Activated CD8-positive, alpha-beta memory T cell treated with anti-CD3 and anti-CD28 coated beads, Interleukin-2, amount 10 ng/mL, durations not matched to agents 7 days and 5 days (primary cell): ENCODE measurements at regions not wholly inside any gene's neighbourhood (a gene's known extent, or its start where the extent isn't known, plus 50 kb on each side); places are given as distances from the start of the nearest gene placed in this dataset.

ENCODE experiments used
- ATAC-seq: fragments of 150-1000 bp; cut with Tn5 transposase; one replicate; pipeline ENCODE4 v1.10.0; 2021; ENCODE audit warnings: moderate library complexity
- CTCF ChIA-PET: fragments of 350-600 bp; sonication (Branson Sonifier 250); formaldehyde crosslinking; loops from one replicate; lab custom pipeline; 2021; ENCODE audit warnings: antibody characterized with exemption; lab: Charles Lee
- DNase-seq: peaks from one replicate; pipeline ENCODE4 v3.0.0-alpha.2; 2020
- H3K27ac Mint-ChIP-seq: one replicate; pipeline ENCODE4 v1.8.0; 2021; ENCODE audit warnings: mild to moderate bottlenecking, mixed read lengths
- H3K27me3 Mint-ChIP-seq: one replicate; pipeline ENCODE4 v1.8.0; 2021; ENCODE audit warnings: mixed read lengths
- H3K36me3 Mint-ChIP-seq: one replicate; pipeline ENCODE4 v1.8.0; 2021; ENCODE audit warnings: mild to moderate bottlenecking, mixed read lengths
- H3K4me1 Mint-ChIP-seq: one replicate; pipeline ENCODE4 v1.8.0; 2021; ENCODE audit warnings: mixed read lengths
- H3K4me3 Mint-ChIP-seq: one replicate; pipeline ENCODE4 v1.8.0; 2021; ENCODE audit warnings: mild to moderate bottlenecking, moderate library complexity, mixed read lengths
- H3K9me3 Mint-ChIP-seq: one replicate; pipeline ENCODE4 v1.8.0; 2022; ENCODE audit warnings: low read depth, mixed read lengths

GRCh38 chr9:23524607-23525155 is 301.4 kb downstream of the ELAVL2 start:
- DNase-seq (no peak), ATAC-seq (no peak)
- Mint-ChIP-seq H3K4me1 (no peaks in the 10 kb centered on the region), H3K4me3 (no peak overlapping the region), H3K27me3 (no peaks in the 10 kb centered on the region), H3K36me3 (no peaks in the 10 kb centered on the region), H3K9me3 (peaks cover 7% of the 10 kb centered on the region), H3K27ac (no peak overlapping the region)
- CTCF ChIA-PET: no interaction called here

- CTCF ChIA-PET: no interaction called here
- no peak for DNase-seq
- no peak for ATAC-seq
- Mint-ChIP-seq H3K27ac (no peak overlapping the region), H3K4me3 (no peak overlapping the region), H3K9me3 (peaks cover 10% of the 10 kb centered on the region), H3K27me3 (no peaks in the 10 kb centered on the region), H3K36me3 (no peaks in the 10 kb centered on the region), H3K4me1 (no peaks in the 10 kb centered on the region)
Observed at GRCh38 chr9:23526806-23527205, 299.2 kb downstream of the ELAVL2 start.

- H3K4me1 Mint-ChIP-seq: no peaks in the 10 kb centered on the region
- H3K9me3 Mint-ChIP-seq: peaks cover 4% of the 10 kb centered on the region
- DNase-seq (no peak), ATAC-seq (no peak)
- H3K36me3 Mint-ChIP-seq: no peaks in the 10 kb centered on the region
- no peak overlapping the region for H3K27ac Mint-ChIP-seq
- H3K4me3 Mint-ChIP-seq: no peak overlapping the region
- CTCF ChIA-PET: no interaction called here
- H3K27me3 Mint-ChIP-seq: peaks cover 6% of the 10 kb centered on the region
Observed at GRCh38 chr9:23532282-23532681, 293.8 kb downstream of the ELAVL2 start.

- CTCF ChIA-PET: no interaction called here
- no peak for ATAC-seq
- Mint-ChIP-seq H3K36me3 (no peaks in the 10 kb centered on the region), H3K4me3 (no peak overlapping the region), H3K9me3 (no peaks in the 10 kb centered on the region), H3K27me3 (peaks cover 18% of the 10 kb centered on the region), H3K4me1 (no peaks in the 10 kb centered on the region), H3K27ac (no peak overlapping the region)
- no peak for DNase-seq
Observed at GRCh38 chr9:23537192-23538066, 288.6 kb downstream of the ELAVL2 start.

GRCh38 chr9:23538067-23538402 is 288.0 kb downstream of the ELAVL2 start:
- Mint-ChIP-seq H3K9me3 (no peaks in the 10 kb centered on the region), H3K36me3 (no peaks in the 10 kb centered on the region), H3K4me1 (no peaks in the 10 kb centered on the region), H3K27me3 (peaks cover 18% of the 10 kb centered on the region), H3K27ac (no peak overlapping the region), H3K4me3 (no peak overlapping the region)
- CTCF ChIA-PET: no interaction called here
- ATAC-seq (no peak), DNase-seq (no peak)

- DNase-seq (no peak), ATAC-seq (no peak)
- Mint-ChIP-seq H3K4me3 (no peak overlapping the region), H3K27ac (no peak overlapping the region), H3K4me1 (no peaks in the 10 kb centered on the region), H3K9me3 (no peaks in the 10 kb centered on the region), H3K27me3 (peaks cover 18% of the 10 kb centered on the region), H3K36me3 (no peaks in the 10 kb centered on the region)
- CTCF ChIA-PET: no interaction called here
Observed at GRCh38 chr9:23538461-23539003, 287.5 kb downstream of the ELAVL2 start.

- no peaks in the 10 kb centered on the region for H3K4me1 Mint-ChIP-seq
- H3K9me3 Mint-ChIP-seq: no peaks in the 10 kb centered on the region
- peaks cover 18% of the 10 kb centered on the region for H3K27me3 Mint-ChIP-seq
- ATAC-seq (no peak), DNase-seq (no peak)
- CTCF ChIA-PET: no interaction called here
- H3K36me3 Mint-ChIP-seq: no peaks in the 10 kb centered on the region
- H3K4me3 Mint-ChIP-seq: no peak overlapping the region
- H3K27ac Mint-ChIP-seq: no peak overlapping the region
Observed at GRCh38 chr9:23539311-23539710, 286.7 kb downstream of the ELAVL2 start.

- Mint-ChIP-seq H3K36me3 (no peaks in the 10 kb centered on the region), H3K4me3 (no peak overlapping the region), H3K4me1 (no peaks in the 10 kb centered on the region)
Observed at GRCh38 chr9:23541976-23542375, 284.1 kb downstream of the ELAVL2 start.

GRCh38 chr9:23542438-23542837 is 283.6 kb downstream of the ELAVL2 start:
- H3K27ac Mint-ChIP-seq: no peak overlapping the region

More at GRCh38 chr9:23541976-23542375, 284.1 kb downstream of the ELAVL2 start:
- ATAC-seq (no peak), DNase-seq (no peak)
- peaks cover 15% of the 10 kb centered on the region for H3K27me3 Mint-ChIP-seq
- CTCF ChIA-PET: no interaction called here
- H3K27ac Mint-ChIP-seq: no peak overlapping the region
- peaks cover 4% of the 10 kb centered on the region for H3K9me3 Mint-ChIP-seq

GRCh38 chr9:23542927-23543326 is 283.1 kb downstream of the ELAVL2 start:
- CTCF ChIA-PET: no interaction called here
- DNase-seq (no peak), ATAC-seq (no peak)
- no peaks in the 10 kb centered on the region for H3K4me1 Mint-ChIP-seq
- H3K9me3 Mint-ChIP-seq: peaks cover 8% of the 10 kb centered on the region
- no peak overlapping the region for H3K27ac Mint-ChIP-seq
- no peak overlapping the region for H3K4me3 Mint-ChIP-seq
- no peaks in the 10 kb centered on the region for H3K36me3 Mint-ChIP-seq
- peaks cover 8% of the 10 kb centered on the region for H3K27me3 Mint-ChIP-seq

More at GRCh38 chr9:23542438-23542837, 283.6 kb downstream of the ELAVL2 start:
- no peaks in the 10 kb centered on the region for H3K36me3 Mint-ChIP-seq
- H3K27me3 Mint-ChIP-seq: peaks cover 11% of the 10 kb centered on the region
- CTCF ChIA-PET: no interaction called here
- no peak overlapping the region for H3K4me3 Mint-ChIP-seq
- no peak for ATAC-seq
- H3K4me1 Mint-ChIP-seq: no peaks in the 10 kb centered on the region
- peaks cover 7% of the 10 kb centered on the region for H3K9me3 Mint-ChIP-seq
- DNase-seq: no peak

GRCh38 chr9:23543419-23543818 is 282.6 kb downstream of the ELAVL2 start:
- Mint-ChIP-seq H3K27me3 (peaks cover 3% of the 10 kb centered on the region), H3K4me1 (no peaks in the 10 kb centered on the region), H3K4me3 (no peak overlapping the region), H3K27ac (no peak overlapping the region), H3K36me3 (no peaks in the 10 kb centered on the region), H3K9me3 (peaks cover 9% of the 10 kb centered on the region)
- DNase-seq (no peak), ATAC-seq (no peak)
- CTCF ChIA-PET: no interaction called here

GRCh38 chr9:23545728-23546127 is 280.3 kb downstream of the ELAVL2 start:
- CTCF ChIA-PET: no interaction called here
- DNase-seq: no peak
- Mint-ChIP-seq H3K9me3 (peaks cover 9% of the 10 kb centered on the region), H3K4me3 (no peak overlapping the region), H3K27me3 (no peaks in the 10 kb centered on the region), H3K36me3 (no peaks in the 10 kb centered on the region), H3K4me1 (no peaks in the 10 kb centered on the region), H3K27ac (no peak overlapping the region)
- ATAC-seq: no peak

GRCh38 chr9:23551311-23551721 is 274.7 kb downstream of the ELAVL2 start:
- Mint-ChIP-seq H3K9me3 (peaks cover 11% of the 10 kb centered on the region), H3K36me3 (no peaks in the 10 kb centered on the region), H3K4me3 (no peak overlapping the region), H3K27ac (no peak overlapping the region), H3K27me3 (no peaks in the 10 kb centered on the region), H3K4me1 (no peaks in the 10 kb centered on the region)
- DNase-seq (no peak), ATAC-seq (no peak)
- CTCF ChIA-PET: no interaction called here
